BLaER1 (cell line): ENCODE measurements at regions not wholly inside any gene's neighbourhood (a gene's known extent, or its start where the extent isn't known, plus 50 kb on each side); places are given as distances from the start of the nearest gene placed in this dataset.

Source experiments
- H3K27ac ChIP-seq: shearing (Covaris generic); formaldehyde crosslinking; 2 replicates; pipeline ENCODE4 v1.8.1; 2022
- H3K27me3 ChIP-seq: shearing (Covaris generic); formaldehyde crosslinking; 2 replicates; pipeline ENCODE4 v1.8.1; 2022
- H3K36me3 ChIP-seq: shearing (Covaris generic); formaldehyde crosslinking; 2 replicates; pipeline ENCODE4 v1.8.1; 2022
- H3K4me1 ChIP-seq: shearing (Covaris generic); formaldehyde crosslinking; 2 replicates; pipeline ENCODE4 v1.8.1; 2022
- H3K4me2 ChIP-seq: shearing (Covaris generic); formaldehyde crosslinking; 2 replicates; pipeline ENCODE4 v1.8.1; 2022
- H3K4me3 ChIP-seq: shearing (Covaris generic); formaldehyde crosslinking; 2 replicates; pipeline ENCODE4 v1.8.1; 2022
- H3K9ac ChIP-seq: shearing (Covaris generic); formaldehyde crosslinking; 2 replicates; pipeline ENCODE4 v1.8.1; 2022
- H3K9me3 ChIP-seq: shearing (Covaris generic); formaldehyde crosslinking; 2 replicates; pipeline ENCODE4 v1.8.1; 2022
- H4K20me1 ChIP-seq: shearing (Covaris generic); formaldehyde crosslinking; 2 replicates; pipeline ENCODE4 v1.8.1; 2022
- Cebpa-rat ChIP-seq: shearing (Covaris generic); IDR thresholded peaks from 2 replicates; pipeline ENCODE4 v1.8.1; 2022

DNA sequence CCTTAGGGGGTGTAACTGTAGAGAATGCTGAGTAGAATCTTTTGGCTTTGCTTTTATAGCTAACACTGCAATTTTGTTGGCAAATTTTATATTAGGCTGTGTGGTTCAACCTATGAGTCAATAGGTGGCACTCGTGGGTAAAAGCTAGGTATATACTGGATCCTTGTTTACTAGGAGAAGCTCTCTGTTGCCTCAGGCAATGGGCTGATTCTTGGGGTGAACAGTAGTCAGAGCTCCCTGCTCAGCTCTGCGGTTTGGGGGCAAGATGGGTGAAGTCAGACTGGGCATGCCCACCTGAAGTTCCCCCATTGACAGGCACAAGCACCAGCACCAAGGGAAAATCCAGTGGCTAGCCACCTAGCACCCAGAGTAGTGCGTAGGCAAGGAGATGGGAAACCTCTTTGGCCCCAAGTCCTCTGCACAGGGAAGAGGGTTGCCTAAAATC is 238.7 kb downstream of the FAM181B start:
- H3K9me3 ChIP-seq, result no peaks in the 10 kb centered on the region
- H3K4me2 ChIP-seq, result no peak overlapping the region
- H3K36me3 ChIP-seq, result no peaks in the 10 kb centered on the region
- no peak overlapping the region for H3K9ac ChIP-seq
- TF ChIP-seq Cebpa-rat, result no peak
- no peaks in the 10 kb centered on the region for H4K20me1 ChIP-seq
- H3K27ac ChIP-seq, result no peak overlapping the region
- H3K4me1 ChIP-seq, result no peaks in the 10 kb centered on the region
- H3K4me3 ChIP-seq, result no peak overlapping the region
- H3K27me3 ChIP-seq, result no peaks in the 10 kb centered on the region

- no peak for TF ChIP-seq Cebpa-rat
- no peaks in the 10 kb centered on the region for H3K36me3 ChIP-seq
- H3K27ac ChIP-seq, result no peak overlapping the region
- no peak overlapping the region for H3K4me3 ChIP-seq
- no peaks in the 10 kb centered on the region for H3K27me3 ChIP-seq
- H3K9ac ChIP-seq, result no peak overlapping the region
- H3K9me3 ChIP-seq, result no peaks in the 10 kb centered on the region
- H4K20me1 ChIP-seq, result no peaks in the 10 kb centered on the region
- no peak overlapping the region for H3K4me2 ChIP-seq
- no peaks in the 10 kb centered on the region for H3K4me1 ChIP-seq
Observed at GRCh38 chr11:82474876-82475275, 258.8 kb downstream of the FAM181B start.

GRCh38 chr11:82465481-82465880 is 268.2 kb downstream of the FAM181B start:
- no peak for TF ChIP-seq Cebpa-rat

GRCh38 chr11:82462608-82463242 is 270.9 kb downstream of the FAM181B start:
- H3K4me2 ChIP-seq, result no peak overlapping the region
- no peak overlapping the region for H3K9ac ChIP-seq
- H3K4me1 ChIP-seq, result no peaks in the 10 kb centered on the region
- no peak for TF ChIP-seq Cebpa-rat
- no peaks in the 10 kb centered on the region for H4K20me1 ChIP-seq
- no peaks in the 10 kb centered on the region for H3K27me3 ChIP-seq
- no peaks in the 10 kb centered on the region for H3K36me3 ChIP-seq
- no peaks in the 10 kb centered on the region for H3K9me3 ChIP-seq
- no peak overlapping the region for H3K27ac ChIP-seq
- H3K4me3 ChIP-seq, result no peak overlapping the region

More at GRCh38 chr11:82465481-82465880, 268.2 kb downstream of the FAM181B start:
- Histone ChIP-seq H3K36me3 (no peaks in the 10 kb centered on the region), H3K4me2 (no peak overlapping the region), H3K9ac (no peak overlapping the region), H3K4me3 (no peak overlapping the region), H3K4me1 (no peaks in the 10 kb centered on the region), H3K27ac (no peak overlapping the region), H4K20me1 (no peaks in the 10 kb centered on the region), H3K27me3 (no peaks in the 10 kb centered on the region), H3K9me3 (no peaks in the 10 kb centered on the region)

GRCh38 chr11:82458761-82459160 is 274.9 kb downstream of the FAM181B start:
- Histone ChIP-seq H3K27ac (no peak overlapping the region), H3K9me3 (no peaks in the 10 kb centered on the region), H4K20me1 (no peaks in the 10 kb centered on the region), H3K4me2 (no peak overlapping the region), H3K4me3 (no peak overlapping the region), H3K36me3 (no peaks in the 10 kb centered on the region), H3K9ac (no peak overlapping the region), H3K4me1 (no peaks in the 10 kb centered on the region), H3K27me3 (no peaks in the 10 kb centered on the region)
- no peak for TF ChIP-seq Cebpa-rat

- H4K20me1 ChIP-seq, result no peaks in the 10 kb centered on the region
- H3K27ac ChIP-seq, result no peak overlapping the region
- H3K9ac ChIP-seq, result no peak overlapping the region
- H3K9me3 ChIP-seq, result no peaks in the 10 kb centered on the region
- H3K27me3 ChIP-seq, result no peaks in the 10 kb centered on the region
- H3K4me2 ChIP-seq, result no peak overlapping the region
- H3K36me3 ChIP-seq, result no peaks in the 10 kb centered on the region
- no peak overlapping the region for H3K4me3 ChIP-seq
- no peak for TF ChIP-seq Cebpa-rat
- no peaks in the 10 kb centered on the region for H3K4me1 ChIP-seq
Observed at GRCh38 chr11:82458147-82458546, 275.5 kb downstream of the FAM181B start.

DNA sequence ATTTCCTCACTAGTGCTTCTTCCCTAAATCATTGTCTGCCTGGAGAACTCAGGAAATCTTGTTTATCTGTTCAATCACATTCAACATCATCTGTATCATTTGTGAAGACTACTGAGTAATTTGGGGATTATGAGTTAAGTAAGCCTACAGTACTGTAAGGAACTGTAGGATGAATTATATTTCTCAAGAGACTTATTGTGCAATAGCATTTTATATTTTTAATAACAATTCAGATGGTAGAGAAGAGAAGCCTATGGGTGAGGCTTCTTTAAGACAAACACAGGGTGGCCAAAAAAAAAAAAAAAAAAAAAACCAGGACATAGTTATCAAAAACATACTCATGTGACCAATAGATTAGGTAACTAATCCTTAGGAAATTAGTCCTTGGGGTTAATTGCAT is 282.7 kb downstream of the FAM181B start:
- TF ChIP-seq Cebpa-rat, result no peak; the same call in 1 of the 2 replicates

DNA sequence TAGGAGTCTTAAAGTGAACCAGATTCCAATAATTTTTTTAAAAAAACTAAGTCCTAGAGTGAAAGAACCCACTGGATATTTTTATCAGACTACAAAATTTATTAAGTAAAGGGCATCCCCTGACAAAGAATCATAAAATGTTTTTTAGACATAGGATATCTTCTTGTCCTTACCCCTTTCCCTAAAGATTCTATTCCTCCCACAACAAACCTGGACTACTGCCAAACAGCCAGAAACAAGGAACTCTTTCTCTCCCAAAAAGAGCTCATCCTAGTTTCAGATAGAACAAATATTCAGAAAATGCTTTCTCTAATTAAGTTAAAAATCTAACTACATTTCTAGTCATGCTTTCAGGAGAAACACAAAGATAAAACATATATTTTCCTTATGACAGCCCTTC is 327.1 kb downstream of the FAM181B start:
- H3K4me3 ChIP-seq, result no peak overlapping the region
- no peaks in the 10 kb centered on the region for H3K36me3 ChIP-seq
- TF ChIP-seq Cebpa-rat, result no peak
- no peaks in the 10 kb centered on the region for H3K4me1 ChIP-seq
- H3K27me3 ChIP-seq, result no peaks in the 10 kb centered on the region
- no peak overlapping the region for H3K27ac ChIP-seq
- no peaks in the 10 kb centered on the region for H4K20me1 ChIP-seq
- no peak overlapping the region for H3K9ac ChIP-seq
- peaks cover 8% of the 10 kb centered on the region for H3K9me3 ChIP-seq
- H3K4me2 ChIP-seq, result no peak overlapping the region

More for the DNA sequence above, 282.7 kb downstream of the FAM181B start:
- Histone ChIP-seq H3K36me3 (no peaks in the 10 kb centered on the region), H3K4me3 (no peak overlapping the region), H3K4me2 (no peak overlapping the region), H3K4me1 (no peaks in the 10 kb centered on the region), H3K9me3 (no peaks in the 10 kb centered on the region), H3K27ac (no peak overlapping the region), H3K27me3 (no peaks in the 10 kb centered on the region), H3K9ac (no peak overlapping the region), H4K20me1 (no peaks in the 10 kb centered on the region)

- Histone ChIP-seq H3K9me3 (peaks cover 8% of the 10 kb centered on the region), H3K4me1 (no peaks in the 10 kb centered on the region)
- TF ChIP-seq Cebpa-rat, result no peak
Observed at GRCh38 chr11:82405421-82405820, 328.2 kb downstream of the FAM181B start.

DNA sequence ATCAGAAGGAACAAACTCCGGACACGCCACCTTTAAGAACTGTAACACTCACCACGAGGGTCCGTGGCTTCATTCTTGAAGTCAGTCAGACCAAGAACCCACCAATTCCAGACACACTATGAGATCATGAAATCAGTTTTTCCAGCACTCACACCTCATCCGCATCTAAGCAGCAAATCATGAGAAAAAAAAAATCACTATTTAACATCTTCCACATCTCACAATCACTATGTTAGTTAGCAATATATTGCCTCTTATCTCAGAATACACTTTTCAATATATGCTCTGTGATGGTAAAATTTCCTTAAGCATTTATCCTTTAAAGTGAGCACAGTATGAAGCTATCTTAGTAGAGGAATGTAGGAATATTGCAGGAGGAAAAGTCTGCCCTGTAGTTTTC is 328.7 kb downstream of the FAM181B start:
- peaks cover 8% of the 10 kb centered on the region for H3K9me3 ChIP-seq
- no peaks in the 10 kb centered on the region for H4K20me1 ChIP-seq
- H3K27ac ChIP-seq, result no peak overlapping the region
- H3K36me3 ChIP-seq, result no peaks in the 10 kb centered on the region
- H3K4me2 ChIP-seq, result no peak overlapping the region
- no peak for TF ChIP-seq Cebpa-rat
- no peaks in the 10 kb centered on the region for H3K27me3 ChIP-seq
- no peaks in the 10 kb centered on the region for H3K4me1 ChIP-seq
- H3K9ac ChIP-seq, result no peak overlapping the region
- no peak overlapping the region for H3K4me3 ChIP-seq

More at GRCh38 chr11:82405421-82405820, 328.2 kb downstream of the FAM181B start:
- Histone ChIP-seq H3K4me2 (no peak overlapping the region), H4K20me1 (no peaks in the 10 kb centered on the region), H3K9ac (no peak overlapping the region), H3K36me3 (no peaks in the 10 kb centered on the region), H3K27me3 (no peaks in the 10 kb centered on the region), H3K27ac (no peak overlapping the region), H3K4me3 (no peak overlapping the region)
